ENCODE measurements at regions not wholly inside any gene's neighbourhood (a gene's known extent, or its start where the extent isn't known, plus 50 kb on each side); places are given as distances from the start of the nearest gene placed in this dataset.
A peak's percentile ranks its signal among the peaks of the same experiment; 100 is the strongest.
"Not testable (repeated sequence)": the region's sequence is repeated elsewhere in the genome, so short reads cannot be mapped to it uniquely, and the experiment has no call there.

DNA sequence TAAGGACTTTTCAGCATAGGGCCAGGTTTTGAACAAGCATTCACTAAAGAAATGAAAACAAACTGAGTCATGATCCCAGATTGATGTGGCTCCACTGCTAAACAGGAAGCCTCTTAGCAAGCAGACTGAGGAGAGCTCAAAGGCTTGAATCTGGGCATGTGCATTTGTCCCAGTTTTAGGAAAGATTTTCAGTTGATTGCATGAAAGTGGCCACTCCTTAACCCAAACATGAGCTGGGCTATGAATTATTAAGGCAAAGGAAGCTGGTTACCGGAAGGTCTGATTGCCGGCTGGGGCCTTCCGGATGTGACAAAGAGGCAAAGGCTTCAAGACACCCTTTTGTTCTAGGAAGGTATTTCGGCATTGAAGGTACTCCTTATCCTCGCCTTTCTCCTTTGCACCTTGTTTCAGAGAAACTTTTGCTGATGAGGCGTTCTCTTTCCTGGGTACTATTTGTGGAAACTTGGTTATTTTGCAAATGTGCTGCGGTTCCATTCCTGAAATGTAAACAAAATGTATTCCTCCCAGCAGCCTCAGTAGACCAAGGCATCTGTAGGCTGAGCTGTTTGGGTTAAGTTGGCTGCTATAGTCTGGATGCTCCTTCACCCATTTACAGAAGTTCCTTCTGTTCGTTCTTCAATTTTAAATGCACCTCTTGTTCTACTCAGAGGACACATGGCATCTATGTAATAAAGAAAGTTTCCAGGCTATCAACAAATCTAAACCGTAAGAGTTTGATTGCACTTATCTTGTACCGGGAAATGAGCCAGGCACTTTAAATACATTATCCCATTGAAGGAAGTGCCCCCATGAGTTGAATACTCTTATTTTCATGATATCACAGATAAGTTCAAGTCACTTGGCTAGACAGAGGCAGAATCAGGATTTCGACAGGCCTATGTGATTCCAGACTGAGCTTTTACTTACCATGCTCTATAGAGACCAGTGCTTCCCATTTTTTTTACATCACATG lies 115.6 kb upstream of the METAP2 start:
- FAIRE-seq, result no peak

DNA sequence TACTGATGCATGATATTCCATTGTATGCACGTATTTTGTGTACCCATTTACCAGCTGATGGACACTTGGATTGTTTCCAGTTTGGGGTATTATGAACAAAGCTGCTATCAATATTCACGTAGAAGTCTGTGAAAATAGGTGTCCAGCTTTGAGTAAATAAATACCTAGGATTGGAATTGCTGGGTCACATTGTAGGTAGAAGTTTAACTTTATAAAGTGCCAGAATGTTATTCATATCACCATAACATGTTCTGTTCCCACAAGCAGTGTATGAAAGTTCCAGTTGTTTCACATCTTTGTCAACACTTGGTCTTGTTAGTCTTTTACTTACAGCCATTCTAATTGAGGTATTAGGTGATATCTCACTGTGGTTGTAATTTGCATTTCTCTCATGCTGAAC lies 108.0 kb upstream of the METAP2 start:
- no peak for FAIRE-seq

DNA sequence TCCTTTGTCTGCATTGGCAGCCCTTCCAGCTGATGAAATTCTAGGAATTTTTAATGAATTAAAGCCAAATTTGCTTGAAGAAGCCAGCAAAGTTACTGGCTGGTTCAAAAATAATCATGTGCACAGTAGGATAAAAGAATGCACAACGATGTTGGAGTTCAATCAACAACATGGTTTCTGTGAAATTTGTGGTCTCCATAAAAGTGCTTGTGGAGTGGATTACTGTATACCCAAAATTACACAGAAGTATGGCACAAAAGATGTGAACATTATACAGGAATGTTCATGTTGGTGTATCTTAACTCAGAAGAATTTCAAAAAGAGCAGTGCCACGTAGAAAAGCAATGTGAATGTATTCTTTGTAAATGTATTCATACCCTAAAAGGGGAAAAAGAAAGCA lies 105.0 kb upstream of the METAP2 start:
- no peak for FAIRE-seq

DNA sequence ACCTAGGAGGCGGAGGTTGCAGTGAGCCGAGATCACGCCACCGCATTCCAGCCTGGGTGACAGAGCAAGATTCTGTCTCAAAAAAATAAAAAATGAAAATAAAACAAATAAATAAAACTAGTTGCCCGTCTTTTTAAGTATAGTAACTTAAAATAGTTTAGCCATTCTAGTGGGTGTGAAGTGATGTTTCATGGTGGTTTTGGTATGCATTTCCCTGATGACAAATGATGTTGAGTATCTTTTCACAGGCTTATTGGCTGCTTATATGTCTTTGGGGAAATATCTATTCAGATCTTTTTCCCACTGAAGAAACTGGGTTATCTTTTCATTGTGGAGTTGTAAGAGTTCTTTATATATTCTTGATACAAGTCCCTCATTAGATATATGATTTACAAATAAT lies 102.4 kb upstream of the METAP2 start:
- no peak for FAIRE-seq

DNA sequence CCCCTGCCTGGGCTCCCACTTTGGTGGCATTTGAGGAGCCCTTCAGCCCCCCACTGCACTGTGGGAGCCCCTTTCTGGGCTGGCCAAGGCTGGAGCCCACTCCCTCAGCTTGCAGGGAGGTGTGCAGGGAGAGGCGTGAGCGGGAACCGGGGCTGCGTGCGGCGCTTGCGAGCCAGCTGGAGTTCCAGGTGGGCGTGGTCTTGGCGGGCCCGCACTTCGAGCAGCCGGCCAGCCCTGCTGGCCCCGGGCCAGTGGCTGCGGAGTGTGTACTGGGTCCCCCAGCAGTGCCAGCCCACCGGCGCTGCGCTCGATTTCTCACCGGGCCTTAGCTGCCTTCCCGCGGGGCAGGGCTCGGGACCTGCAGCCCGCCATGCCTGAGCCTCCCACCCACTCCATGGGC lies 94.5 kb upstream of the METAP2 start:
- FAIRE-seq, result not testable (repeated sequence)

DNA sequence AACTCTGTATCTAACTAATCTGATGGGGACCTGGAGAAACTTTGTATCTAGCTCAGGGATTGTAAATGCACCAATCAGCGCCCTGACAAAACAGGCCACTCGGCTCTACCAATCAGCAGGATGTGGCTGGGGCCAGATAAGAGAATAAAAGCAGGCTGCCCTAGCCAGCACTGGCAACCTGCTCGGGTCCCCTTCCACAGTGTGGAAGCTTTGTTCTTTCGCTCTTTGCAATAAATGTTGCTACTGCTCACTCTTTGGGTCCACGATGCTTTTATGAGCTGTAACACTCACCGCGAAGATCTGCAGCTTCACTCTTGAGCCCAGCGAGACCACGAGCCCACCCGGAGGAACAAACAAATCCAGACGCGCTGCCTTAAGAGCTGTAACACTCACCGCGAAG lies 93.6 kb upstream of the METAP2 start:
- FAIRE-seq, result not testable (repeated sequence)

DNA sequence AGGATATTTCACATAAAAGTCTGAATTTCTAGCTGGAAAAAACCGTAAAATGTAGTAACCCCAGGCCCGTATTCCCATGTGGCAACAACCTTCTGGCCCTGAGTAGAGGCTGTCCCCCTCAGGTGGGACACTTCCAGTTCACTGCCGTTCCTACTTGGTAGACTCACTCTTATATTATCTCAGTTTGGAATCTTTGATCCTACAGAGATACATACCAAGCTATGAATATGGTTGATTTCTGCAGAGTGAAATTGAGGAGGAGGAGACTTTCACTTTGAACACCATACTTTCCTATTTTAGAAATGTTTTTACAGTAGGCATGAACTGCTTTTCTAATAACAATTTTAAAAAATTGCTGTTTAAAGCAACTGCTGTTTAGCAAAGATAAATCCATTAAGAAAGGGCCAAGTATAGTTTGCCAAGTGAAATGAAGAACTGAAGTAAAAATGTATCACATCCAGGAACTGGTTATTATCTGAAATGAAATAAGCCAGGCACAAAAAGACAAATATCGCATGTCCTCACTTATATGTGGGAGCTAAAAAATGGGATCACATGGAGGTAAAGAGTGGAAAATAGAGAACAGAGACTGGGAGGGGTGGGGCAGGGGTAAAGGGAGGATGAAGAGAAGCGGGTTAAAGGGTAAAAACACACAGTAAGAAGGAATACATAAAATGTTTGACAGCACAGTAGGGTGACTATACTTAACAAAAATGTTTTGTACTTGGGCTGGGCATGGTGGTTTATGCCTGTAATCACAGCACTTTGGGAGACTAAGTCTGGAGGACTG lies 92.8 kb upstream of the METAP2 start:
- FAIRE-seq, result no peak

DNA sequence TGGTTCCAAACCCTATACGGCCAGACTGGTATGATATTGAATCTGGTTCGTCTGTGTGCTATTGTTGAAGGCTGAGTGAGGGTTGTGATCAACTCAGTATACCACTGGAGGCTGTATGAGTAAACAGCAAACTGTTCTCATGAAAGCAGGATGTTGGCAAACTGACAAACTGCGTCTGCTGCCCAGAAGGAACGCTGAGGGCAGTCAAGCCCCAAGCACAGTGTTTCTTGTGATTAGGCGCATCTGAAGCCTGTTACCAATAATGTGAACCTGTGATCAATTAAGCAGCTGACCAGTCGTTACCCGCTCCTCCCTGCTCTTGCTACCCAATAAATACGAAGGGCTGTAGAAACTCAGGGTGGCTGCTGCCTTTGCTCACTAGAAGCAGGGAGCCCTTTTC lies 90.0 kb upstream of the METAP2 start:
- not testable (repeated sequence) for FAIRE-seq

DNA sequence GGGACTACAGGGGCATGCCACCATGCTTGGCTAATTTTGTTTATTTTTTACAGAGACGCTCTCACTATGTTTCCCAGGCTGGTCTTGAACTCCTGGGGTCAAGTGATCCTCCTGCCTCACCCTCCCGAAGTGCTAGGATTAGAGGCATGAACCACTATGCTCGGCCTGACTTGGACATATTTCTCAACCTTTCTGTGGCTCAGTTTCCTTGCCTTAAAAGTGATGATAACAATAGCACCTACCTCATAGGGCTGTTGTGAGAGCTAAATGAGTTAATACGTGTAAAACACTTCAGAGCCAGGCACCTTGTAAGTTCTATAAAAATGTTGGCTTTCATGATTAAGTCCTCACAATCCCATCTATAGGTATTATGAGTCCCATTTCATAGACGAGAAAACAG lies 89.2 kb upstream of the METAP2 start:
- no peak for FAIRE-seq

DNA sequence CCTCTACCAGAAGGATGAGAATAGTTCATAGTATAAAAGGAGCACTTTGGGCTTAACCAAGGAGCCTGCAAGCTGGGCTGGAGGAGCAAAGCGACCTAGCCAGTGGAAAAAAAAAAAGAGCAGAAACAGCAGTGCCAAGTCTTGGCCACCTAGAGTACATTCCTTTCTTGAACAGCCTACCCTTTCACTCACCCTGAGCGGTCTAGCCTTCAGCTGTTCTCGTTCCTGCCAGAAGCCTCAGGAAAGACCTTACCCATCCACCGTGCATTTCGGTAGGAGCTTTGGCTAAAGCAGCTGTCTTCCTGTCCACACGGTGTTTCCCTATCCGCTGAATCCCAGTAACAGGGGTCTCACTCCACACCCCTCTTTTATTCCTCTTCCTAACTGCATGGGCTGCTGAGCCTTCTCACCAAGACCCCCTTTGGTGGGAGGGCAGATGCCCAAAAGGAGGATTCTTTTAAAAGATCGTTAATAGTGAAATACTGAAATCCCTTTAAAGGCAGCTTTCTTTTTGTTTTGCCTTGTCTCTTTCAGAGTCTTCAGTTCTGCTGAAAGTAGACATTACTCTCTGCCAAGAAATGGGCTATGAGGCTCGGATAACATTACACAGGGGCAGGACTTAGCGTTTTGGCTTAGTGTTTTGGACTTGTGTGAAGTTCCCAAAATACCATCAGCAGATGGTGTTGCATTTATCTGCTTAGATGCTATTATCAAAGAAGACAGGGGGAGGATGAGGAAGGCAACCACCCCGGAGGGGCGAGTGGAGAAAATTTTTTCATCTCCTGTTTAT lies 88.5 kb upstream of the METAP2 start:
- FAIRE-seq, result peak; percentile 57

DNA sequence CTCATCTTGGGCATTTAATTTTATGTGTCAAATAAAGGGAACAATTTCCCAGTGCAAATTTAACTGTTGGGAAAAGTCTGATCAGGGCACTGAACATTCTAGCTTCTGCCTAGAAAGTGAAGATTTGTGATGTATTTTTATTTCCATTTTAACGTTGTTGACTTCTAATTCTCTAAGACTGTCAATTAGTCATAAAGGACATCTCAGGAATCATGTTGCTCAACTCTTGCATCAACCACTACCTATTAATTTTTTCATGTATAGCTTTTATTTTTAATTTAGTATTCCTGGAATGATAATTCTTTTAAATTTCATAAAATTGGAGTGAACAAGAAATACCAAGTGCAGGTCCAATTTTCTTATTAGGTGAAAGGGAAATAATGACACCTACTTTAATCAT lies 87.9 kb upstream of the METAP2 start:
- no peak for FAIRE-seq

DNA sequence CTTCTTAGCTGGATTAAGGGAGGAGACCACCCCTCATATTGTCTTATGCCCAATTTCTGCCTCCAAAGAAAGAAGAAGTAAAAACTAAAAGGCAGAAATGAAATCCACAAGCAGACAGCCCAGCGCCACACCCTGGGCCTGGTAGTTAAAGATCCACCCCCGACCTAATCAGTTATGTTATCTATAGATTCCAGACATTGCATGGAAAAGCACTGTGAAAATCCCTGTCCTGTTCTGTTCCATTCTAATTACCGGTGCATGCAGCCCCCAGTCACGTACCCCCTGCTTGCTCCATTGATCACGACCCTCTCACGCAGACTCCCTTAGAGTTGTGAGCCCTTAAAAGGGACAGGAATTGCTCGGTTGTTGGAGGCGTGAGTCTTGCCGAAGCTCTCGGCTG lies 85.7 kb upstream of the METAP2 start:
- not testable (repeated sequence) for FAIRE-seq

DNA sequence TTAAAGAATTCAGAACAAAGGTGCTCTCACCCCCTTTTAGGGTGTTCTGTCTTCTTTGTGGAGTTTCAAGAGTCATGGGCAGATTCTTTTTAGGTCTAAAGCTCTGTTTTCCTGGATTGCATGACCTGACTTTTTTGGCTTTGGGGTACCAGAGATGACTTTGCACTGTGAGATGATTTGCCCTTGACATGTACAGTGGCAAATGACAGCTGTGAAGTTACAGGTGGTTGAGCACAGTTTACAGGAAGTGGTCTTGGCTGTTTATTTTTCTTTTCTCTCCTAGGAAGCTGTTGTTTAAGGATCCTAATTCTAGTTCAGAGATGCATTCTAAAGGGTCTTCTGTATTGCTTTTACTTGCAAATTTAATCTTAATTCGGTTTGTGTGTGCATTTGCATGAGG lies 83.8 kb upstream of the METAP2 start:
- no peak for FAIRE-seq

DNA sequence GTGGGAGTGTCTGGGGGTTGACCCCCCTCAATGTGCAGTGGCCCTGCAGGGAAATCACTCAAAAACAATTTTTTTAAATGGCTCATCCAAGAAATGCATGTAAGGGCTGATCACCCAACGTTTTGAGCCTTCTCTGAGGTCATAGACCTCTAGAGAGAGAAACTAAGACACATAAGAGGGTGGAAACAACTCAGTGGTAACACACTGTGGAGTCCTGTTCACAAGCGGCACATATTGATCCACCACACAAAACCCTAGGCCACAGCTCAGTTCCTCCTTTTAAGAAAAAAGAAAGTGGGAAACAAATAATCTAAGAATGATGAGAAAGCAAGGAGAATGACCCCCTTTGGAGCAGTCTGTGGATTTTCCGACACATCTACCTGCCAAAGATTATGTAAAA lies 83.0 kb upstream of the METAP2 start:
- FAIRE-seq, result no peak

DNA sequence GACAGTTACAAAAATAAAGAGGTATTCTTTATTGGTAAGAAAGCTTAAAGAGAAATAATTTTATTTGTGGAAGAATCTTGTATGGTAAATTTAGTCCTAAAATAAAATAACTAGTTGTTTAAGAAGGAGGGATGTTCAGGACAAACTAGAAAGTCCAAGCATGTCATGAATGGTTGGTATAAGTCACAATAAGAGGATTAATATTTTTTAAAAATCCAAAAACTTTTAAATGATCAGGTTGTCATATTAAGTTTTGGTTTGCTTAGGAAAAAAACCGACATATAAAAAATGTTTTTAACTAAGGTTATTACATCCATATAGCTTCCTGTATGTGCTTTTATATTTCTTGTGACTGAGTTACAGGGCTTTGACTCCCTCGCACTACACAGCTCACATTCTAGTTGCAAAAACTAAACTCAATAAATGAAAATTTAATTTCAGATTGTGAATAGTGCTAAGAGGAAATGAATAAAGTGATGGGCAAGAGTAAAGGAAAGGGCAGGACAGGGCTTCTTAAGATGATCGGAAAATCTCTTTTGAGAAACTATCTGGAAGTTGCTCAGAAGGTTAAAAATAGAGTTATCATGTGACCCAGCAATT lies 80.7 kb upstream of the METAP2 start:
- FAIRE-seq, result no peak

DNA sequence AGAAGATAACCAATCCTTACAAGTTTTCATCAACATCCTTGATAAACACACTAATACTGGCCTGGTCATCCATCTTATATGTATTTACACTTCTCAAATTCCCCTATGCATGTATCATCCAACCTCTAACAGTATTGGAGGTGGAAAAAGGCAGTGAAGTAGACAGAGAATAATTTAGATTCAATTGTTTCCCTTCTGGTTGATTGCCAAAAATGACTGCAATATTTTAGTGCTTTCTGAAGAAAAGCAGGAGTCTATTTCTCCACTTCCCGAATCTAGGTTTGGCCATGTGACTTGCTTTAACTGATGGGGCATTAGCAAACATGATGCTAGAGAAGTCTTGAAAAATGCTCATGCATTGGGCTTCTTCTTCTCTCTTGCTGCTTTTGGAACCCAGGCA lies 78.3 kb upstream of the METAP2 start:
- FAIRE-seq, result no peak

DNA sequence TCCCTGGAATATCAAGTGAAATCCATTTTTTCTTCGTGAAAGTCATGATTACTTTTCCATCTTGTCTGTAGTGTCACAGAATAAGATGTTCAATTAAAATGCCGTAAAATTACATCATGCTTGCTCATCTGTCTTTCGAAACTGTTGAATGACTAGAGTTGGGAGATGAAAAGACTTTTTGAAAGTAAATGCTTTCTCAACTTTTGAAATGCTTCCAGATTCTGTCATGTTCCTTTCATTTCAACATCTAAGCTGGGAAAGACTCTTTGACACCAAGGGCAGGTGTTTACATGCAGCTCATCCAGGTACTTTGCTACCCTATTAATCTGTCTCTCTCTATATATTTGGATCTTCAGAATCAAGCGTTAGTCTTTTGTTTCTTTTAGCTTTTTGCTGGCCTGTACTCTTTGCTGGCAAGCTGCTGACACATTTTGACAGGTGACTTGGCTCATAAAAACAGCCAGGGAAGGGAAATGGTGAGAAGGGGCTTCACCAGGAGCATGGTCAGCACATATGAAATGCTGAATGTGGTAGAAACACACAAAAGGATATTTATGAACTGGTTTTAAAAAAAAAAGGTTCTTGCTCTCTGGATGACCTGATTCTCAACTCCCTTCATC lies 77.0 kb upstream of the METAP2 start:
- FAIRE-seq, result no peak

DNA sequence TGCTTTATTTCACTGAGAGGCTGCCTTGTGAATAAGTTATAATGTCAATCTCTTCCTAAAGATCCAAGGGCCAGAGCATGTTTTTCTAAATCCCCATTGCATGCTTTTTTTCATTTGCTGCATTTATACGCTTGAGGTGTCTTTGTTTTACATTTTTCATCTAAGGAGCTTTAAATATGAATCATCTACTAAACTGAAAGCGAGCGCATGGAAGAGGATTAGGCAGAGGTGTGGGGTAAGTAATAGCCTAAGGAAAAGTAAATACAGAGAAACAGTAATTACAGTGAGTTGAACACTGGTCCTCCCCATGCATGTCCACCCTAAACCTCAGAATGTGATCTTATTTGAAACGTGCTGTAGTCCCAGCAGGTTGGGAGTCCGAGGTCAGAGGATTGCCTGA lies 76.4 kb upstream of the METAP2 start:
- no peak for FAIRE-seq

DNA sequence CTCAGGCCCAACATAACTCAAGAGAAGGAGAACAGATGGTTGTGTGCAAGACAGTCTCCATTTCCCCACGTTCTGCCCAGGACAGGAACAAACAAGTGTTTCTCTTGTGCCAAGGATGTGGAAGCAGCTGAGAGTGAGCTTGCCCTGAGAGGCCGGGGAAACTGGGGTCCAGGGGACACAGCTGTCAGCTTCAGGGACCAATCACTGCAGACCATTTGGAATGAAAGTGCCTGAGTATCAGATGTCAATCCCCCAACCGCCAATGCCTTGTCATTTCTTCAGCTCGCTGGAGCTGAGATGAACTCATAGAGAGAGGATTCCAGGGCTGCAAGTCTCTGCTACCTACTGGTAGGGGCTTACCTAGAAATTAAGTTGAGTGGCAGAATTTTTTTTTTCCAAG lies 71.9 kb upstream of the METAP2 start:
- no peak for FAIRE-seq

DNA sequence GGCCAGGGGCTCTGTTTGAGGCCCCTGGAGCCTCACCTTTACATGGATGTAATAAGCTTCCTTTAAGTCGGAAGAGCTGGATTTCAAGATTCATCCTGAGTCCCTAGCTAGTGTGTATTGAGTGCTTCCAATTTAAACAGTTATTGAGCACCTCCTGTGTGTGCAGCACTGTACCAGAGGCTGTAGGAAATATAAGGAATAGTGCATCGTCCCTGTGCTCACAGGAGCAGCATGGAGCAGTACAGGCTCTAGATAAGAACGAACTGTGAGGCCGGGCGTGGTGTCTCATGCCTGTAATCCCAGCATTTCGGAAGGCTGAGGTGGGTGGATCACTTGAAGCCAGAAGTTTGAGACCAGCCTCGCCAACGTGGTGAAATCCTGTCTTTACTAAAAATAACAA lies 65.8 kb upstream of the METAP2 start:
- no peak for FAIRE-seq

DNA sequence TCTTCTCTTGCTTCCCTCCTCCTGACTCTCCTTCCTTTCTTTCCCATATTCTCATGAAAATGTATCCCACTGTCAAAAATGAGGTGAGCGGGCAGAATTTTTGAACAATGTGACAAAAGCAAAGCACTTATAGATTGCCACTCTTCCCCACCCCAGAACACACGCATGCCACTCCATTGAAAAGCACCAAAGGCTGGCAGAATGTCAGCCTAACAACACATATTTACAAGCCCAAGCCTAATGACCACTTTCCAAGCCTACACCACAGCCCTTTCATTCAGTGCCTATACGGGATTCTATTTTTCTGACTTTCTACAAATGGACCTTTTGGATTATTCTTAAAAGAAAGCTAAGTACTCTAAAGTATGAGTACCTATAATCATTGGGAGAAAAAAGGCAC lies 62.9 kb upstream of the METAP2 start:
- no peak for FAIRE-seq

DNA sequence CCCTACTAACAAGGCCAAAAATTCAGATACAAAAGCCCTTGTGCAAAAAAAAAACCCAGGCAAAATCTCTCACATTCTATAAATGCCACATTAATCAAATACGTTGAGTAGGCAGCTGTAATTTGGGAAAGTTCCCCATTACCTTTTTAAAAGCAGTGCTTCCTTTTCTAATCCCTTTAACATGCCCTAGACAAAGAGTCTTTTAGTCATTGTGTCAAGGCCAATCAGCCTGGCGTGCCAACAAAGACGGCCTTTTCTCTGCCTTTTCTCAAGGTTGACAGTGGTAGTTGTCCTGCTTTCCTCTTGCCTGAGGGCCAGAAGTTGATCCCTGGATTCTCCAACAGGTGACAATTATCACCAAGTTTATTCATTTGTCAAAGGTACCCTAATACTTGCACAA lies 62.5 kb upstream of the METAP2 start:
- FAIRE-seq, result no peak
